Stimulated activated CD8-positive, alpha-beta memory T cell treated with anti-CD3 and anti-CD28 coated beads, Interleukin-4, amount 100 ng/mL, for 48 hours (primary cell): ENCODE measurements at regions not wholly inside any gene's neighbourhood (a gene's known extent, or its start where the extent isn't known, plus 50 kb on each side); places are given as distances from the start of the nearest gene placed in this dataset.
"Not testable (repeated sequence)": the region's sequence is repeated elsewhere in the genome, so short reads cannot be mapped to it uniquely, and the experiment has no call there.

Experiments
- DNase-seq: peaks from one replicate; pipeline ENCODE4 v3.0.0-alpha.2; 2020

GRCh38 chr2:6143812-6144211, 451.6 kb downstream of the SOX11 start:
- no peak for DNase-seq

GRCh38 chr2:6147215-6147614, 455.0 kb downstream of the SOX11 start:
- not testable (repeated sequence) for DNase-seq

GRCh38 chr2:6148882-6149281, 456.7 kb downstream of the SOX11 start:
- no peak for DNase-seq

GRCh38 chr2:6159606-6160005, 467.4 kb downstream of the SOX11 start:
- DNase-seq, result no peak

GRCh38 chr2:6163932-6164331, 471.7 kb downstream of the SOX11 start:
- no peak for DNase-seq

- DNase-seq, result no peak
These were observed 473.0 kb downstream of the SOX11 start for GRCh38 chr2:6164986-6165747.

- no peak for DNase-seq
These were observed 475.5 kb downstream of the SOX11 start for GRCh38 chr2:6167592-6168138.

GRCh38 chr2:6168485-6168884, 476.3 kb downstream of the SOX11 start:
- DNase-seq, result no peak

- no peak for DNase-seq
These were observed 479.1 kb downstream of the SOX11 start for GRCh38 chr2:6171294-6171693.

- DNase-seq, result no peak
These were observed 485.6 kb downstream of the SOX11 start for GRCh38 chr2:6177811-6178210.

GRCh38 chr2:6181525-6181924, 489.3 kb downstream of the SOX11 start:
- no peak for DNase-seq

- DNase-seq, result no peak
These were observed 489.7 kb downstream of the SOX11 start for GRCh38 chr2:6181926-6182325.

- no peak for DNase-seq
These were observed 491.0 kb downstream of the SOX11 start for GRCh38 chr2:6183226-6183625.

- DNase-seq, result no peak
These were observed 492.5 kb downstream of the SOX11 start for GRCh38 chr2:6184532-6185292.

GRCh38 chr2:6186332-6187151, 494.4 kb downstream of the SOX11 start:
- no peak for DNase-seq

GRCh38 chr2:6196449-6196848, 504.3 kb downstream of the SOX11 start:
- DNase-seq, result no peak

GRCh38 chr2:6198370-6198919, 506.3 kb downstream of the SOX11 start:
- DNase-seq, result not testable (repeated sequence)

GRCh38 chr2:6202756-6203155, 510.6 kb downstream of the SOX11 start:
- DNase-seq, result no peak

- DNase-seq, result no peak
These were observed 511.2 kb downstream of the SOX11 start for GRCh38 chr2:6203291-6203959.

- DNase-seq, result no peak
These were observed 514.7 kb downstream of the SOX11 start for GRCh38 chr2:6206882-6207281.

- no peak for DNase-seq
These were observed 519.1 kb downstream of the SOX11 start for GRCh38 chr2:6211236-6211635.

- DNase-seq, result no peak
These were observed 520.3 kb downstream of the SOX11 start for GRCh38 chr2:6212491-6212890.
